ENCODE measurements at regions not wholly inside any gene's neighbourhood (a gene's known extent, or its start where the extent isn't known, plus 50 kb on each side); places are given as distances from the start of the nearest gene placed in this dataset.

DNA sequence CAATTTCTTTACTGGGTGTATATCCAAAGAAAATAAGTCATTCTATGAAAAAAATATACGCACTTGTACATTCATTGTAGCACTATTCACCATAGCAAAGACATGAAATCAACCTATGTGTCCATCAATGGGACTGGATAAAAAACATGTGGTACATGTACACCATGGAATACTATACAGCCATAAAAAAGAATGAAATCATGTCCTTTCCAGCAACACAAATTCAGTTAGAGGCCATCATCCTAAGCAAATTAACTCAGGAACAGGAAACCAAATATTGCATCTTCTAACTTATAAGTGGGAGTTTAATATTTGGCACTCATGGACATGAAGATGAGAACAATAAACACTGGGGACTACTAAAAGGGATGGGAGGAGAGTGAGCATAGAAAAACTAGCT lies 325.7 kb downstream of the TGFB2 start:
- Histone ChIP-seq H2BK15ac (ENCODE audit: low read length) (no peak overlapping the region), H3K27ac (replicated peaks; ENCODE audit: low read length) (no peak overlapping the region), H3K23ac (ENCODE audit: low read depth, low read length, poor library complexity) (no peak overlapping the region), H3K9ac (ENCODE audit: low read depth, low read length, poor library complexity) (no peak overlapping the region), H3K4me1 (ENCODE audit: control insufficient read depth in 2 of 2, insufficient read depth in 1 of 2, low read depth in 1 of 2, low read length in 2 of 2) (peaks cover 3 to 10% of the 10 kb centered on the region in 2 donors), H3K4me3 (ENCODE audit: low read length in 2 of 2) (no peak overlapping the region), H3K36me3 (replicated peaks in 1 of 2; ENCODE audit: control insufficient read depth in 2 of 2, insufficient read depth in 2 of 2, low read length in 2 of 2) (no peaks in the 10 kb centered on the region), H2BK5ac (ENCODE audit: low read length) (no peak overlapping the region), H4K91ac (ENCODE audit: low read depth, low read length, poor library complexity) (no peak overlapping the region), H3K27me3 (ENCODE audit: control insufficient read depth in 3 of 3, insufficient read depth in 3 of 3, low read depth in 1 of 3, low read length in 3 of 3) (no peaks in the 10 kb centered on the region), H2BK120ac (ENCODE audit: low read depth, low read length) (no peak overlapping the region), H3K9me3 (replicated peaks in 1 of 2; ENCODE audit: control insufficient read depth in 2 of 2, insufficient read depth in 1 of 2, low read depth in 1 of 2, low read length in 2 of 2) (peaks cover 0 to 6% of the 10 kb centered on the region in 2 donors), H3K4me2 (ENCODE audit: insufficient read depth, low read length, poor library complexity, severe bottlenecking) (no peak overlapping the region), H3K18ac (ENCODE audit: low read length) (no peak overlapping the region), H3K14ac (ENCODE audit: low read length) (no peak overlapping the region), H2AFZ (ENCODE audit: low read length) (no peak overlapping the region), H4K8ac (ENCODE audit: low read depth, low read length) (no peak overlapping the region), H3K4ac (ENCODE audit: low read length) (no peak overlapping the region), H2BK12ac (ENCODE audit: low read length) (no peak overlapping the region), H2AK5ac (ENCODE audit: low read depth, low read length) (no peak overlapping the region), H3K79me1 (ENCODE audit: low read depth, low read length) (no peaks in the 10 kb centered on the region)
- DNase-seq (ENCODE audit: low spot score) = no peak
- WGBS, 2 donors (ENCODE audit: extremely low coverage in 2 of 2, insufficient read length in 2 of 2, insufficient replicate concordance in 1 of 2) = no CpG with 5 or more reads among the region's 1 CpG

GRCh38 chr1:218671573-218671972 lies 326.4 kb downstream of the TGFB2 start:
- no peaks in the 10 kb centered on the region for H3K79me1 ChIP-seq (ENCODE audit: low read depth, low read length)

GRCh38 chr1:218673170-218673569 lies 328.0 kb downstream of the TGFB2 start:
- H3K27me3 ChIP-seq (ENCODE audit: control insufficient read depth in 3 of 3, insufficient read depth in 3 of 3, low read depth in 1 of 3, low read length in 3 of 3) = no peaks in the 10 kb centered on the region
- no peak overlapping the region for H2BK120ac ChIP-seq (ENCODE audit: low read depth, low read length)
- H3K23ac ChIP-seq (ENCODE audit: low read depth, low read length, poor library complexity) = no peak overlapping the region
- H2AFZ ChIP-seq (ENCODE audit: low read length) = no peak overlapping the region
- H2AK5ac ChIP-seq (ENCODE audit: low read depth, low read length) = no peak overlapping the region
- H3K4me2 ChIP-seq (ENCODE audit: insufficient read depth, low read length, poor library complexity, severe bottlenecking) = no peak overlapping the region
- no peak overlapping the region for H3K4me3 ChIP-seq (ENCODE audit: low read length in 2 of 2)
- DNase-seq (ENCODE audit: low spot score) = no peak
- H3K14ac ChIP-seq (ENCODE audit: low read length) = no peak overlapping the region
- no peak overlapping the region for H3K4ac ChIP-seq (ENCODE audit: low read length)
- H2BK12ac ChIP-seq (ENCODE audit: low read length) = no peak overlapping the region
- no peak overlapping the region for H3K18ac ChIP-seq (ENCODE audit: low read length)
- H3K36me3 ChIP-seq (replicated peaks in 1 of 2; ENCODE audit: control insufficient read depth in 2 of 2, insufficient read depth in 2 of 2, low read length in 2 of 2) = no peaks in the 10 kb centered on the region
- no peak overlapping the region for H3K27ac ChIP-seq (replicated peaks; ENCODE audit: low read length)
- H2BK15ac ChIP-seq (ENCODE audit: low read length) = no peak overlapping the region
- peaks cover 3 to 16% of the 10 kb centered on the region in 2 donors for H3K4me1 ChIP-seq (ENCODE audit: control insufficient read depth in 2 of 2, insufficient read depth in 1 of 2, low read depth in 1 of 2, low read length in 2 of 2)
- no peak overlapping the region for H2BK5ac ChIP-seq (ENCODE audit: low read length)
- no peak overlapping the region for H4K8ac ChIP-seq (ENCODE audit: low read depth, low read length)
- H4K91ac ChIP-seq (ENCODE audit: low read depth, low read length, poor library complexity) = no peak overlapping the region
- no peak overlapping the region for H3K9ac ChIP-seq (ENCODE audit: low read depth, low read length, poor library complexity)
- peaks cover 0 to 3% of the 10 kb centered on the region in 2 donors for H3K9me3 ChIP-seq (replicated peaks in 1 of 2; ENCODE audit: control insufficient read depth in 2 of 2, insufficient read depth in 1 of 2, low read depth in 1 of 2, low read length in 2 of 2)
- no peaks in the 10 kb centered on the region for H3K79me1 ChIP-seq (ENCODE audit: low read depth, low read length)
- WGBS, 2 donors (ENCODE audit: extremely low coverage in 2 of 2, insufficient read length in 2 of 2, insufficient replicate concordance in 1 of 2) = no CpG with 5 or more reads among the region's 2 CpGs

More at GRCh38 chr1:218671573-218671972, 326.4 kb downstream of the TGFB2 start:
- H2BK12ac ChIP-seq (ENCODE audit: low read length) = no peak overlapping the region
- H3K27me3 ChIP-seq (ENCODE audit: control insufficient read depth in 3 of 3, insufficient read depth in 3 of 3, low read depth in 1 of 3, low read length in 3 of 3) = no peaks in the 10 kb centered on the region
- H4K8ac ChIP-seq (ENCODE audit: low read depth, low read length) = no peak overlapping the region
- H3K9me3 ChIP-seq (replicated peaks in 1 of 2; ENCODE audit: control insufficient read depth in 2 of 2, insufficient read depth in 1 of 2, low read depth in 1 of 2, low read length in 2 of 2) = peaks cover 0 to 3% of the 10 kb centered on the region in 2 donors
- no peak overlapping the region for H4K91ac ChIP-seq (ENCODE audit: low read depth, low read length, poor library complexity)
- H3K4ac ChIP-seq (ENCODE audit: low read length) = no peak overlapping the region
- H3K9ac ChIP-seq (ENCODE audit: low read depth, low read length, poor library complexity) = no peak overlapping the region
- peaks cover 3 to 10% of the 10 kb centered on the region in 2 donors for H3K4me1 ChIP-seq (ENCODE audit: control insufficient read depth in 2 of 2, insufficient read depth in 1 of 2, low read depth in 1 of 2, low read length in 2 of 2)
- no peak overlapping the region for H2BK15ac ChIP-seq (ENCODE audit: low read length)
- H2BK5ac ChIP-seq (ENCODE audit: low read length) = no peak overlapping the region
- no peak overlapping the region for H3K23ac ChIP-seq (ENCODE audit: low read depth, low read length, poor library complexity)
- no peak overlapping the region for H3K27ac ChIP-seq (replicated peaks; ENCODE audit: low read length)
- no peak for DNase-seq (ENCODE audit: low spot score)
- no peak overlapping the region for H3K4me2 ChIP-seq (ENCODE audit: insufficient read depth, low read length, poor library complexity, severe bottlenecking)
- no peak overlapping the region for H3K4me3 ChIP-seq (ENCODE audit: low read length in 2 of 2)
- H2BK120ac ChIP-seq (ENCODE audit: low read depth, low read length) = no peak overlapping the region
- H3K36me3 ChIP-seq (replicated peaks in 1 of 2; ENCODE audit: control insufficient read depth in 2 of 2, insufficient read depth in 2 of 2, low read length in 2 of 2) = no peaks in the 10 kb centered on the region
- no peak overlapping the region for H3K18ac ChIP-seq (ENCODE audit: low read length)
- H3K14ac ChIP-seq (ENCODE audit: low read length) = no peak overlapping the region
- no CpG with 5 or more reads among the region's 6 CpGs for WGBS, 2 donors (ENCODE audit: extremely low coverage in 2 of 2, insufficient read length in 2 of 2, insufficient replicate concordance in 1 of 2)
- no peak overlapping the region for H2AK5ac ChIP-seq (ENCODE audit: low read depth, low read length)
- peak overlapping the region; percentile 64 for H2AFZ ChIP-seq (ENCODE audit: low read length)

GRCh38 chr1:218674280-218674773 lies 329.2 kb downstream of the TGFB2 start:
- Histone ChIP-seq H3K4me2 (ENCODE audit: insufficient read depth, low read length, poor library complexity, severe bottlenecking) (no peak overlapping the region), H3K9ac (ENCODE audit: low read depth, low read length, poor library complexity) (no peak overlapping the region), H2BK15ac (ENCODE audit: low read length) (no peak overlapping the region), H2BK12ac (ENCODE audit: low read length) (no peak overlapping the region), H4K91ac (ENCODE audit: low read depth, low read length, poor library complexity) (no peak overlapping the region), H3K4ac (ENCODE audit: low read length) (no peak overlapping the region), H3K14ac (ENCODE audit: low read length) (no peak overlapping the region), H3K79me1 (ENCODE audit: low read depth, low read length) (no peaks in the 10 kb centered on the region), H3K27me3 (ENCODE audit: control insufficient read depth in 3 of 3, insufficient read depth in 3 of 3, low read depth in 1 of 3, low read length in 3 of 3) (no peaks in the 10 kb centered on the region), H3K23ac (ENCODE audit: low read depth, low read length, poor library complexity) (no peak overlapping the region), H3K4me3 (ENCODE audit: low read length in 2 of 2) (no peak overlapping the region), H2BK120ac (ENCODE audit: low read depth, low read length) (no peak overlapping the region), H2AFZ (ENCODE audit: low read length) (peak overlapping the region; percentile 85), H2AK5ac (ENCODE audit: low read depth, low read length) (no peak overlapping the region), H3K18ac (ENCODE audit: low read length) (no peak overlapping the region), H3K4me1 (ENCODE audit: control insufficient read depth in 2 of 2, insufficient read depth in 1 of 2, low read depth in 1 of 2, low read length in 2 of 2) (peaks cover 3 to 16% of the 10 kb centered on the region in 2 donors), H2BK5ac (ENCODE audit: low read length) (no peak overlapping the region), H3K27ac (replicated peaks; ENCODE audit: low read length) (no peak overlapping the region), H3K36me3 (replicated peaks in 1 of 2; ENCODE audit: control insufficient read depth in 2 of 2, insufficient read depth in 2 of 2, low read length in 2 of 2) (no peaks in the 10 kb centered on the region), H3K9me3 (replicated peaks in 1 of 2; ENCODE audit: control insufficient read depth in 2 of 2, insufficient read depth in 1 of 2, low read depth in 1 of 2, low read length in 2 of 2) (peaks cover 0 to 3% of the 10 kb centered on the region in 2 donors), H4K8ac (ENCODE audit: low read depth, low read length) (no peak overlapping the region)
- no CpG with 5 or more reads among the region's 9 CpGs for WGBS, 2 donors (ENCODE audit: extremely low coverage in 2 of 2, insufficient read length in 2 of 2, insufficient replicate concordance in 1 of 2)
- peak; percentile 68 for DNase-seq (ENCODE audit: low spot score)
